GM18505 (cell line): ENCODE measurements at regions not wholly inside any gene's neighbourhood (a gene's known extent, or its start where the extent isn't known, plus 50 kb on each side); places are given as distances from the start of the nearest gene placed in this dataset.

ENCODE experiments used
- ATAC-seq: cut with Tn5 transposase; IDR thresholded peaks from one replicate; pipeline ENCODE4 v1.9.1; 2021; ENCODE audit not compliant: unreplicated experiment
- POLR2A ChIP-seq: IDR thresholded peaks from 4 replicates; pipeline ENCODE4 v1.6.1; 2011; ENCODE audit warnings: borderline replicate concordance; ENCODE audit not compliant: insufficient read depth, insufficient read length; ENCODE audit errors: extremely low read depth

DNA sequence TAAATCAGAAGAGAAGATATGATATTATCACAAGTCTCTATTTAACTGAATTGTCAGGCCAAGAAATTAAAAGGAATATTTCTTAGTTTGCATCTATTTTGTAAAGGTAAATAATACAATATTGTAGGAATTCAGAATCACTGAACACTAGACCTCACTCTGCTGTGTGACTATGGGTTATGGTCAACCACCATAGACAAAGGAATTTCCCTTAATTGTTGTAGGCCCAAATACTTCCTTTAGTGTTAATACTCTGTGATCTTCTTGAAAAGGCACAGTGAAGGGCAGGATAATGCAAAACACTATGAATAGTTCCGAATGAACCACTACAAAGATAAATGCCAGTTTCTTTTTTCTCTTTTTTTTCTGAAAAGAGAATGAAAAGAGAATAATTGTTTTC is 162.3 kb downstream of the TUSC7 start:
- ATAC-seq: no peak
- TF ChIP-seq POLR2A: no peak

DNA sequence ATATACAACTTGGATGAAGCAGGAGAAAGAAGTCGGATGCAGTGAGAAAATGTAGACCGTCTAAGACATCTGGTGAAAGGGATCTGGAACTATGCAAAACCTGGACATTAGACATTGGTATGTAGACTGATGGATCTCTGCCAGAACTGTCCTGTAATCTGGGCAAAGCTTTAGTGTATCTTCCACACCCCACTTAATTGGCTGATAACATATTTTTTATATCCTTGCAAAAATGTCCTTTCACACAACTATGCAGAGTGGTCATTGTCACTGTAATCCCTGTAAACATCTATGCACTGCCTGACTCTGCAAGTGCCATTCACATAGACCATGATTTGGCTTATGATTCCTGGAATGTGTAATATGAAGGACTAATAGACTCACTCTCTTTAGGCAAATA is 163.1 kb downstream of the TUSC7 start:
- ATAC-seq: no peak
- no peak for TF ChIP-seq POLR2A

DNA sequence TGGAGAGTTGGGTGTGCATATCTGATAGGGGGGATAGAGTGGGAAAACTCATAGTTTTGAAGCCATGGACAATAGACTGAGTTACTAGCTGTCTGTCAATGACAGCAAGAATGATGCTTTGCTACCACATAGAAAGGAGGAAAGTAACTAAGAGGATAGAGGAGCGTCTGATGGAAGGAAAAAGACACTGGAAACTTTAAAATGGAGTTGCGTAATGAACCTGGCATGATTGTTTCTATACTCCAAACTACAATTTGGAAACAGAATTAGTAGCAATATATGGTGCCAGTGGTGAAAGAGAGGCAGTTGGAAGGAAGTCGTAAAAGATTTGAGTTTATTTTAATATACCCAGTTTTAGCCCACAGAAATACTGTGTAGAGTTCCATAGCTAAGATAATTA is 163.6 kb downstream of the TUSC7 start:
- no peak for ATAC-seq
- no peak for TF ChIP-seq POLR2A

DNA sequence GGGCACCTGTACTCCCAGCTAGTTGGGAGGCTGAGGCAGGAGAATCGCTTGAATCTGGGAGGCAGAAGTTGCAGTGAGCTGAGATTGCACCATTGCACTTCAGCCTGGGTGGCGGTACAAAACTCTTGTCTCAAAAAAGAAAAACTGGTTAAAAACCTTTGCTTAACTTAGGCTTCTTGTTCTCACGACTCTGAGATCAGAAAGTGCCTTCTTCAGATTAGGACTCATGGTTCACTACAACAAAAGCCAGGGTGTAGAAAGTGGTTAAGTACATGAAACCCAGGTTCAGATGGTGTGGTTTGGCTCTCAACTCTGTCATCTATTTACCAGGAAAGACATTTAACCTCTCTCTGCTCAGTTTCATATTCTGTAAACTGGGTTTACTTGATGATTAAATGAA is 168.4 kb downstream of the TUSC7 start:
- peak; percentile 56 for ATAC-seq

DNA sequence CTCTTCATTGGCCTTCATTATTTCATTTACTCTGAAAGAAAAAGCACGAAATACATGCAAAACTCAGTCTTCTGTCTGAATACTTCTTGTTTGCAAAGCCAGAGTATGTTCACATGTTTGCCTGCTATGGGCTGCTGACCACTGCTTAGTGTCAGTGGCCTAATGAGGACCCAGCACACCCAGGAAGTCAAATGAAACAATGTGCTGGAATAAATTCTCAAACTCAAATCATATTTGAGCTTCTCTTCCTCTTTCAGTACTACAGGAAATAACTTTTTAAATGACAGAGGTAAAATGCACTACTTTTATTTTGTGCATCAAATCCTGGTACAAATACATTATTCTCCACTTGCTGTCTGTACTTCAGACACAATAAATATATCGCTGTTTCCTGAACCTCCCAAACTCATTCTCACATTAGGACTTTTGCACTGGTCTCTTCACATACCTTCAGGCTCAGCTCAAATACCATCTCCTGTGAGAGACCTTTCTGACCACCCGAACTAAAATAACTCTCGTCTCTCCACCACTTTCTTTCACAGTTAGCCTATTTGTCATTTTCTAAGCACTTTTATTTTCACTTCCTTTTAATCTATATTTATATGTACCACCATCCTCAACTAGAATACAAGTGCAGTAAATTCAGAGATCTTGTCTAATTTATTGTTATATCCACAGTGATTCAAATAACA is 176.8 kb downstream of the TUSC7 start:
- TF ChIP-seq POLR2A: no peak

More for the DNA sequence above, 168.4 kb downstream of the TUSC7 start:
- TF ChIP-seq POLR2A: no peak

DNA sequence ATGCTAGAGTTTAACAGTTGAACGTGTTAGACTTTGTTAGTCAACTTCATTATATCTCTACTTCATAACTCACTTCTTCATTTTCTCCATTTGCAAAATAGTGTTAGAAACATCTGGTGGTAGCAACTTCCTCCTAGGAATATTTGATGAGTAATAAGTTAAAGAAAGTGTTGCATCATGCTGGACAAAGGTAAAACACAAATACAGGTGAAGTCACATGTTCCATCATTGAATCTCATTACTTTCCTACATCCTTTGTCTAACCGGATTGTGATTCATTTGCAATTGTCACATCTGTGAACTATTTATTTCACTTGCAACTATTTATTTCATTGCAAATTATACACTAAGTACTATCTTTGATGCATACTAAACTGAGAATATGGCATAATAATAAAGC is 186.5 kb downstream of the TUSC7 start:
- ATAC-seq: no peak
- no peak for TF ChIP-seq POLR2A

More for the DNA sequence above, 176.8 kb downstream of the TUSC7 start:
- ATAC-seq: peak; percentile 97

DNA sequence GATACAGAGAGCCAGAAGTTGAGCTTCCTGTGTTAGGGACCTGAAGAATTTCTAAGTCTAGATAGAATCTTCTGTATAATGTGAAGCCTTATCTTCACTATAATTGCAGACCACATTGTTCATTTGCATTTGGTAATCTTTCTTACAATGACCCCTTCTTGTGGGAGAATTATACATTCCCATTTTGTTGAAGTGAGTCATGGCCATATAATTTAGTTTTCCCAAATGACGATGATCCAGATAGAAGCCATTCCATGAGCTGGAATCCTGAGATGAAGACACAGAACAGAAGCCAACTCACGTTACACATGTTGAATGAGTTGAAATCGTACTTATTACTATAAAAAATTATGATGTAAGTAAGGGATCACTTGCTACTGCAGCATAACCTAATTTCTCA is 187.8 kb downstream of the TUSC7 start:
- TF ChIP-seq POLR2A: no peak
- no peak for ATAC-seq

DNA sequence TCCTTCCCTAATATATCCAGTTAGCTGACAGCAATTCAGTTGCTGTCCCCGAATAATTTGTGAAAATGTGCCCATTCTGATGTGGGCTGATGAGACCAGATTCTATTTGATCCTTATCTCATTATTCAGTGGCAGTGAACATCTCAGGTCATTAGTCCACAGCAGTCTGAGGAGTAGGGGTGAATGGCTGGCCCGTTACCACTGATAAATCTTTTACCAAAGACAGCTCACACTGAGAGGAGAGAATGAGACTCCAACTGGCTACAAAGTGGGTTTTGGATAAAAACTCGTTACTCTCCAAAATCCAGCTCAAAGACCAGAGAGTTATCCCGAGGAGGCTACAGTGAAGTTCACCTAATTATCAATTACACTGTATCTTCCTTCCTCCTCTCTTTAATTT is 189.7 kb downstream of the TUSC7 start:
- no peak for TF ChIP-seq POLR2A
- no peak for ATAC-seq

DNA sequence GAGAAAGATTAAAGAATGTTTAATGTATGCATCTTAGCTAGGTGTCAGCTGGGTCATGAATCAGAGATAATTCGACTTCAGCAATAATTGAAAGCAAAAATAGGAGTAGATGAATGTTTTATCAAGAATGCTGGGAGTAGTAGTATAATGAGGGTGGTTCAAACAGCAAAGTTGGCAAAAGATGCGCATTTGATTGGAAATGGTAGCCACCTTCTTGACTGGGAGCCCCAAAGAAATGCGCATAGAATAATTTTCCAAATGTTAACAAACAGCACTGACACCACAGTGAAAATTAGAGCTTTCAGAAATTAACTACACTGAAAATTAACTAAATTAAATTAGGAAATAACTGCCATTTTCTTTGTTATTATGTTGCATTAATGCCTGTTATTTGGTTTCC is 195.8 kb downstream of the TUSC7 start:
- ATAC-seq: no peak

DNA sequence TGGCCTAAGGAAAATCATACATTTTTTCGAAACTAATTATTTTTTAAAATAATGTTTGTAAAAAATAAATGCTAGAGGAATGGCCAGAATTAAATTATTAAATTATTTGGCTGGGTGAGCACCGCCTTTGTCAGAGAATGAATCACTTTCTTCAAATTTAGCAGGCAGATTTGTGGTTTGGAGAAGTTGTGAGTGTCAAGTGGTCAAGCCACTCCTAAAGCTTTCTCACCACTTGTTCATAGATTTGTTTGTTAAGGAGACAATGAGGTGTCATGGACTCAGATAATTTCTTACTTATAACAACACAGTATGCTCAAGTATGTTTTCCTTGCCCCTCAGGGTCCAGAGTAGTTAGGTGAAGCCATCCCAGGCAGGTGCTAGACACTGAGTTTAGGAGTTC is 196.2 kb downstream of the TUSC7 start:
- TF ChIP-seq POLR2A: no peak
- ATAC-seq: no peak

More for the DNA sequence above, 195.8 kb downstream of the TUSC7 start:
- TF ChIP-seq POLR2A: no peak

DNA sequence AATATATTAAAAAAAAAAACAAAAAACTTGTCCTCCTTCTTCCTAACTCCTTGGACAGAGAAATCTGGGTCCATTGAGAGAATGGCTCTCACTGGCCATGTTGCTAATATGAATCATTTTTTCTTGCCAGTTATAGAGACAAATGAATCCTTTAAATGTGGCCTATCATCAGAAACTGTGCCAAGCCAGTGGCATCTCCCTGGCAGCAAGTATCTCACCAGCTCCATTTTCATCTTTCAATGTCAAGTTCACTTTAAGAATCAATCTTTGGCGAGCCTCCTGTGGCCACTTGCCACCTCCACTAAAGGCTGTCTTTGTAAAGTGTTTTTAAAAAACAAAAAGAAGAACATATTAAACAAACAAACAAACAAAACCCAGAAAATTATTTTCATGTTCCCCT is 202.5 kb downstream of the TUSC7 start:
- ATAC-seq: no peak
- TF ChIP-seq POLR2A: no peak

DNA sequence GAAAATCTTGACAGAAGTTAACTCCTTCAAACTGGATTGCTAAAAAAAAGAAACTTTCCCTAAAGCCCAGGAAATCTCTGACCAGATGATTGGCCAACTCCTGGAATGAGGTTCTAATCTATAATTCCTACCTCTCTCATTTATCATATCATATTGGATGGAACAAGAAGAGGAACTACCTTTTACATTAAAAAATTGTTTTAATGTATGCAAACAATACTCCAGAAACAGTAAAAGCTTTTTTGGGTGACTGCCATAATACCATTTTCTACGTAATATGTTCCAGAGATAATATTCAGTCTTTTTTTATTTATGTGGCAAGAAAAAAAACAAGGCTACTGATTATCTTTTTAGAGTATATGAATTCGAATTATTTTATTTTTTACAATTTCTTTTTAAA is 204.4 kb downstream of the TUSC7 start:
- ATAC-seq: no peak
- no peak for TF ChIP-seq POLR2A

DNA sequence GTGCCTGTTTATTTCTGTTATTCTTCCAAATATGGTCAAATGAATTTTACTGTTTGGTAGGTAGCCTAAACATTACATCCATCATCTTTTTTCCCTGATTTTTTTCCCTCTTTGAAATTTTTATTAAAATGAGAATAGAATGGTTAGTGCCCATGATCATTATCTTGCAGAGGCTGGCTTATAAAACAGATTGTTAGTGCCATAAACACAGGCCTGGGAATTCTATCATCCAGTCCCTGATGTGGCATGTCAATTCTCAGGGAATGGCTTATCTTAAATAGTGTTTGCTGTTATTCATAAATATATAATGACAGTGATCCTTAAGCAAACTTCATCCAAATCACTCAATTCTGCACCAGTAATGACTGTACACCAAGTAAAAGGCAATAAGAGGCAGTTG is 207.3 kb downstream of the TUSC7 start:
- ATAC-seq: no peak
- no peak for TF ChIP-seq POLR2A

DNA sequence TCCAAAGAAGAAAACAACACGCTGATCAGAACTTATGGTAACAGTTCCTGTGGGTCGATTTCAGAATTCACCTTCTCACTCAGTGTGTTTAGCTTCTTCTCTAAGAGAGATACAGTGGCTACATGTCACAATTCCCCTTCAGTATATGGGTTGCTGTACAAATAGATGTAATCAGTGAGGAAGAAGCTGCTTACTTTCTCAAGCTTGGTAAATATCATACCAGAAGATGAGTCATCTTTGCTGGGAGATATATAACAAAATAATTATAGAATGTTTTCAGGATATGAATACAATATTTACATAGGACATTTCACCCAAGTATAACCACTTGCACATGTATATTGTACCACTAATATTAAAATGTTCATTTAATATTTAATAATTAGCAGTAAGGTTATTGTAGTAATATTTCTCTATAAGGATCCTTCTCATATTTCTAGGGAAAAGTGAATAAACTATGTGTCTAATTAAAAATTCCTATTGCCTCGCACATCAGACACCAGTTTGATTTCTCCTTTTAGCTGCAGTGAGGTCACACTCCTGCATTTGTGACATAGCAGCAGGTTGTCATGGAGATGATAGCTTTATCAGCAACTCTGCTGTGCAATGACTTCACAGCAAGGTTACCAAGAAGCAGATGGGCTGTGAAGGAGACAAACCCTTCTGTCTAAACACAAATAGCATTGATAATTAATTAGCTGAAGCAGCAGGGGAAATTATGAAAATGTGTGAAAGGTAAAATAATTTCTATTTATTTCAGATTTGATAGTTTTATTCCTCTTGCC is 211.4 kb downstream of the TUSC7 start:
- TF ChIP-seq POLR2A: no peak
- no peak for ATAC-seq
